Stimulated activated CD4-positive, alpha-beta T cell treated with anti-CD3 and anti-CD28 coated beads, Interleukin-1b, Interleukin-23, amount 100 ng/mL, for 1 hour (primary cell): ENCODE measurements at regions not wholly inside any gene's neighbourhood (a gene's known extent, or its start where the extent isn't known, plus 50 kb on each side); places are given as distances from the start of the nearest gene placed in this dataset.
"Not testable (repeated sequence)": the region's sequence is repeated elsewhere in the genome, so short reads cannot be mapped to it uniquely, and the experiment has no call there.

Source experiments
- DNase-seq, 2 donors: peaks; one replicate each; pipeline ENCODE4 v3.0.0-alpha.2; 2020; ENCODE audit warnings: low read depth in 2 of 2

DNA sequence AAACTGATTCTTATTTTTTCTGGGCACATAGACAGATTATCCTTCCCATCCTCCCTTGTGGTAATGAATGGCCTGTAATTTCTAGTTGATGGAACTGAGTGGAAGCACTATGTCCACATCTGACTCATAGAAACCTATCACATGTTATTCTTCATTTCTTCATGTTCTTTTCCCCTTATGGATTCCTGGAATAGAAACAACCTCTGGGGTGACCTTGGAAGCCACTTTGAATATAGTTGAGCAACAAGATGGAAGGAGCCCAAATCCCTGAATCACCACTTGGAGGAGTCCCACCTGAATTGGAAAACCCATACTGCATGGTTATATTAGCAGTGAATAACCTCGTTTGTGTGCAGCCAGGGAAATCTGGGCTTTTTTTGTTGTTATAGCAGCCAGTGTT is 137.8 kb downstream of the MID1IP1 start:
- DNase-seq: no peak

DNA sequence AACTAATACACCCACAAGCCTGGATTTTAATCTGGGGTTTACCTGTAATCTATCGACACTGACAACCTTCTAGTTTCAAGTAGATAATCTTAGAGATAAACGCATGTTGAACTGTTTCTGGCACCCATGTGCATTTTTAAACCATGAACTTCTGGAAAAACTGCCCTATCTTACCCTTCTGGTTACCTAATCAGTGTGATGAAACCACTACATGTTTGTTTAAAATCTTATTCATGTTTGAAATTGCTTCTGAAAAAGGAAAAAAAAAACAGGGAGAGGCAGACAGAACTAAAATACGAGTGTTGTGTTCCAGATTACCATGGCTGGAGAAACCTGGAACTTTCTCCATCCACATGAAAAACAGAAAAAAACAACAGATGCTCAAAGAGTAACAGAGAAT is 139.3 kb downstream of the MID1IP1 start:
- no peak for DNase-seq

DNA sequence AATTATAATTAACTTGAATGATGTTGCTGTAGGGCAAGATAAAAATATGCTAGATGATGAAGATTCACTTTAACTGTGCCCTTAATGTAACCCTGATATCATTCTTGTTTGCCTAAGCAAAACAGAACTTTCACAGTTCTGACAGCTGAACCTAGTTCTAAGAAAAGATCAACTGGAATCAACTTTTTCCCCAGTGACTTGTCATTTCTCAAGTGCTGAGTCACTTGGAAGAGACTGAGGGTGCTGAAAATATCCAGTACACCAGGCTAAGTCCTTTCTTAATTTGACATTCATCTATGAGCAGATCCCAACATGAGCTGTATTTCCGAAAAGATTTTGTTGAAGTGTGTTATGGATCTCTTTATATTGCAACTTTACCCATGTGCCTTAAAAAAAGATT is 140.4 kb downstream of the MID1IP1 start:
- DNase-seq: no peak

DNA sequence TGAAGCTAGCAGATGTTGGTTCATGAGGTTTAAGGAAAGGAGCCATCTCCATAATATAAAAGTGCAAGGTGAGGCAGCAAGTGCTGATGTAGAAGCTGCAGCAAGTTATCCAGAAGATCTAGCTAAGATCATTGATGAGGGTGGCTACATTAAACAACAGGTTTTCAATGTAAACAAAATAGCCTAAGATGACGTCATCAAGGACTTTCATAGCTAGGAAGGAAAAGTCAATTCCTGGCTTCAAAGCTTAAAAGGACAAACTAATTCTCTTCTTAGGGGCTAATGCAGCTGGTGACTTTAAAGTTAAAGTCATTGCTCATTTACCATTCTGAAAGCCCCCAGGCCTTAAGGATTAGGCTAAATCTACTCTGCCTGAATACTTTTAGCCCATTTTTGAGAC is 141.9 kb downstream of the MID1IP1 start:
- no peak for DNase-seq

DNA sequence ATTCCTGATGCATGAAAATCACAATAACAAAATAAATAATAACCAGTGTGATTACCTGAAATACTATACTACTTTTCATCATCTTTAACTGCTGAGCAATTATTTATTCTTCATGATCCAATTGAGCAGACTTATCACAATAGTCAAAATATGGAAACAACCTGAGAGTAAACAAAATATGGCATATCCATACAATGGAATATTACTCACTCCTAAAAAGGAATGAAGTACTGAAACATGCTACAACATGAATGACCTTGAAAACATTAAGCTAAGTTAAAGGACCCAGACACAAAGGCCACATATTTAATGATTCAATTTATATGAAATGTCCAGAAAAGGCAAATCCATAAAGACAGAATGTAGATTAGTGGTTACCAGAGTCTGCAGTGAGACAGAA is 146.8 kb downstream of the MID1IP1 start:
- no peak for DNase-seq

DNA sequence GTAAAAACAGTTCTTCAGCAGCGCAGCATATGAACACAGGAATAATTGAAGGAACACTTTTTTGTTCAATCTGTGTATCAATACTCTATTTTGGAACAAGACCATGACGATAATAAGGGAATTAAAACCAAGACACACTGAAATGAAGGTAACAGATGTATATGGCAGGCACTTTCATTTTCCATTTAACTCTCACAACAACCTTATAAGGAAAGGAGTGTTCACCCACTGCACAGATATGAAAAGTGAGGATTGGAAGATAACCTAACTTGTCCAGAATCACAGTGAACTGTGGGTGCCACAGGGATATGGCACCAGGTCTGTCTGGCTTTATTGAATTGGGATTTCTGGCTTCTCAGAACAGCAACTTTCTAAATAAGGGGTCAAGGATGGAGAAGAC is 153.3 kb downstream of the MID1IP1 start:
- no peak for DNase-seq

GRCh38 chrX:38959736-38960135 is 158.5 kb downstream of the MID1IP1 start:
- DNase-seq: no peak

DNA sequence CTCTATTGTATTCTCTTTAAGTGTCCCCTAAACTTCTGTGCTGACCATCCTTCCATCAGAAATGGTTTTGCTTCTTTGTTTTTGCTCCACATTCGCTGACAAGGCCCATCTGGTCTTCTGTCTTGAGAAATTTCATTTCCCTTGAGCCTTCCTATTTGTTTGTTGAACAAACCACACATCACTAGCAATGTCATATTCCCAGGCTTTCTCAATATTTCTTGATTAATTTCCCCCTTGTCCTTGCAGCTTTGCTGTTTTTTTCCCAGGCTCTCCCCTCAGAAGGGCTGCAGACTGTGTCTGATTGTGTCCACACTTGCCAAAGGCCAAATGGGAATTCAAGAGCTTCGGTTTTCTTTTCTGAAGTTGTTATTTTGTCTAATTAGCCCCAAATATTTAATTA is 158.9 kb downstream of the MID1IP1 start:
- DNase-seq: no peak

GRCh38 chrX:38961936-38962335 is 160.7 kb downstream of the MID1IP1 start:
- DNase-seq: no peak

GRCh38 chrX:38963244-38963643 is 162.0 kb downstream of the MID1IP1 start:
- DNase-seq: not testable (repeated sequence)

DNA sequence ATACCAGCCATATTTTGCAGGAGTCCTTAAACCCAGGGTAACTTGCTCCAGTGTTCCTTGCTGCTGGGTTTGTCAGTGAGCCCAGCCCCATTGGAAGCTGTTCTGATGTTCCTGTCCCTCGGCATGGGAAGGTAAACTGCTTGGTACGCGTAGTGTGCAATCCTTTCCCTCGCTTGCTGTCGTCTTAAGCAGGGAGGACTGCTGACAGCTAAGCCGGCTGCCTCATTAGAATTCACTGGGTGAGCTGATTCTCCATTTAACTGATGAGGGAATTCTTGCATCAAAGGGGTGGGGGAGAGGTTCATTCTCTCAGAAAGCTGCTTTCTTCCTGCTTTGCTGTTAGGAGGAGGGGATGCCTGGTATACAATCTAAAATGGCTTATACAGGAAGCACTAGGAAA is 164.6 kb downstream of the MID1IP1 start:
- no peak for DNase-seq

DNA sequence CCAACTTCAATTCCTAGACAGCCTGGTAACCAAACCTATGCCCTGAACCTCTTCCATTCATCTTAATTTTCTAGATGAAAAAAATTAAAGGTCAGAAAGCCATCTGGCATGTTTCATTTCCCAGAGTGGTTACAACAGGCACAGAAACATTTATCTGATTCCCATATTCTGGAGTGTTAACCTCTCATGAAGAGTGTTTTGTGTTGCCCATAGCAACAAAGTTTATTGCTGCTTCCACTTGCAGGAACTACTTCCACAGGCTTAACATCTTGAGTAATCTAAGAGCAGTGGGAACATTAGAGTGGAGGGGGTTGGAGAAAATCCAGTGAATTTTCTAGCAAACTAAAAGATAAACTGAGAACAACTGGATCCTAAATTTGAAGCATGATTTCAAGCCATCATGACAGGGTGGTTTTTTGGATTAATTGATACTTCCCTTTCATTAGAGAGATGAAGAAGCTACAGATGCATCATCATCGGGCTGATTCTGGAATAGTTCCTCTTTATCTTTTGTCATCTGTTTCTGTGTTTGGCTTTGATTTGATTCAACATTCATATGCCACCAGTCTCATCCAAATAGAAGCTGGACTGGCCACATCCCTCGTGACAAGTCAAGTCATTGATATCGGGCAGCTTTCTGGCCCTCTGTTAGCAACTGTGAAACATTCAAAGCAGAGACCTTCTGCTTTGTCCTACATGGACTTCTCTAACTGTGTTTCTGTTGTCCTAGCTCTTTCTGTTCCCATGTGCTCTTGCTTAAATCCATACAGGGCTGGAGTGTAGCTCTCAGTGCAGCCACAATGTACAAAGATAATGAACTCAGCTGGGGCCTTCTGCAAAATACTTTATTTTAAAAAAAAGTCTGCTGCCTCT is 167.3 kb downstream of the MID1IP1 start:
- no peak for DNase-seq

DNA sequence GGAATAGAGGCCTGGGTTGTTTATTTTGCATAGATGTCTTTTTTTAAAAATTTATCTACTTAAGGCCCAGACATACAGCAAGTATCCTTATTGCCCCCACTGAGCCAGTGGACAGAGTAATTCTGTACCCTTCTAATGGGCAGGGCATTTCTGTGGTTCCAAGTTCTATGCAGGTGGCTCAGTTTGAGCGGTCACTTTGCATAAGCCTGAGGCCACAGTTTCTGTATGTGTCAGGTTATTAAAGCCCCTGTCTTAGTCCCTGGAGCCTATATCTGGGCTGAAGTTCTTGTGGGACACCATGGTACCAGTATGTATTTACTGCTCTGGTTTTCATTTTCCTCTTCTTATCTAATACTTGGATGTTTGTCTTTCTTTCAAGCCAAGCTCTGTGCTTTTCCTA is 168.8 kb downstream of the MID1IP1 start:
- no peak for DNase-seq

- no peak for DNase-seq
These were observed 169.6 kb downstream of the MID1IP1 start for GRCh38 chrX:38970845-38971244.

- no peak for DNase-seq
These were observed 172.1 kb downstream of the MID1IP1 start for GRCh38 chrX:38973322-38973721.

- no peak for DNase-seq
These were observed 173.3 kb downstream of the MID1IP1 start for GRCh38 chrX:38974542-38974941.

DNA sequence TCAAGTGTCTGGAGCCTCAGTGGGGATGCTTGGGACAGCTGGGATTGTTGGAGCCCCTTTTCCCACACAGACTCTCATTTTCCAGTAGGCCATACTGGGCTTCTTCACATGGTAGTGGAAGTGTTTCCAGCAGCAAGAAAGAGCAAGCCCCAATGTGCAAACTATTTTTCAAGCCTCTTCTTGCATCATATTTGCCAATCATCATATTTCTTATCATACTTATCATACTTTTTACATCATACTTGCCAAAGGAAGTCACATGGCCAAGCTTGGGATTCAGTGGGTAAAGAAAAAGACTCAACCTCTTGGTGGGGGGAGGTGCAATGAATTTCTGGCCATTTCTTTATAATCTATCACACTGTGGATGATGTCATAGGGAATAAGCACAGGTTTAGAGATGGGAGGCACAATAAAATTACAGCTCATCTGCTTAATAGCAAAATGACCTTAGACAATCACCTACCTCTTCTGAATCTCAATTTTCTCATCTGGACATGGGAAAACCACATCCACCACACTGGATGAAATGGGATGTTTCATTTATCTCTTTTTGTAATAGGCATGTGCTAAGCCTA is 174.2 kb downstream of the MID1IP1 start:
- no peak for DNase-seq

GRCh38 chrX:38982370-38982769 is 181.1 kb downstream of the MID1IP1 start:
- no peak for DNase-seq

GRCh38 chrX:38982843-38983242 is 181.6 kb downstream of the MID1IP1 start:
- no peak for DNase-seq

DNA sequence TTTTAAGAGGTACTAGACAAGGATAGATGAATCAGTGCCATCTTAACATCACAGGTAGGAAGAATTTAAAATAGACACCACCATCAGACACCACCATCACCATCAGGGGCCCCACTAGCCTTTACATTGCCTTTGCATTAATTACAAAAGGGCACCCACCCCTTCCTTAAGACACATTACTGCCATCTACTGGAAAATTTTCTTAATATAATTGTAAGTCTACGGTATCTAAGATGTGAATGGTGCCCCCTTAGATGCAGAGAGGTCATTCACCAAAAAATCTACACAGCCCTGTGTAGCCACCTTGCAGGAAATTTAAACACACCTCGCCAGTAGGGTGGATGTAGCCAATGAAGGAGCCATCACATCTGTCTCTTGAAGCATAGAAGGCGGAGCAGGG is 184.1 kb downstream of the MID1IP1 start:
- no peak for DNase-seq

DNA sequence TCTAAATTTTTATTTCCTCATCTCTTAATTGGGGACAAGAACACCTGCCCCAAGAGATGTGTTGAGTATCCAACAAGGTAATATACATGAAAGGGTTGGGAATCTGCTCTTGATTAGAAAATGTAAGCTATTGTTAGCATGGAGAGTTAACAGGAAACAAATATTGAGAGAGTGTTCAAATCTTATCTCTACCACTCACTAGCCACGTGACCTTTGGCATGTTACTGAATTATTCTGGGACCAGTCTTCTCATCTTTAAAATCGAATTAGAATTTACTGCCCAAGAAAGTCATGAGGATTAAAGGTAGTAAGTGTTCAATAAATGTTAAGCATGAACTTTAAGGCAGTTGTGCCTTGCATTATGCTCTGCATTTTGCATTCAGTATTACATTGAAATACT is 184.7 kb downstream of the MID1IP1 start:
- DNase-seq: no peak

GRCh38 chrX:38986586-38986985 is 185.3 kb downstream of the MID1IP1 start:
- no peak for DNase-seq

DNA sequence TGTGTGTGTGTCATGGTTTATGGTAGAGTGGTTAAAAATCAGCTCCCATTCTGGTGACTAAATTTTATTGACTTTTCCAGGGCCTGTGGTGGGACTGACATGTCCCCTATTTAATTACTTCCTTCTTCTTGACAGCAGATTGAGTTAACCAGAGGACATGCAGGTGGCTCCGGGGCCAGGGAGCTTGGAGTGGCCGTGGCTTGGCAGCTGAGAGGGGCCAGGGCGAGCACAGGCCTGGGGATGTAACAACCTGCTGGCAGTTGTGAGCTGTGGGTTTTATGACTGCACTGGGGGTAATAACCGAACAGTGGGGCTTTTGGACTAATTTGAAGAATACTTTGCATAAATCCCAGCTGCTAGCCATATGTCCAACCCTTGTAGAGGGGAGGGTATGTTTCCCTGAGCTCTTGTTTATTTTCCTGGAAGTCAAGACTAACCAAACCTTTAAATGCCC is 186.0 kb downstream of the MID1IP1 start:
- no peak for DNase-seq

GRCh38 chrX:38988301-38988700 is 187.0 kb downstream of the MID1IP1 start:
- DNase-seq: no peak
